Liver (tissue), 8 donors: ENCODE measurements at regions not wholly inside any gene's neighbourhood (a gene's known extent, or its start where the extent isn't known, plus 50 kb on each side); places are given as distances from the start of the nearest gene placed in this dataset.
A peak's percentile ranks its signal among the peaks of the same experiment; 100 is the strongest.

ENCODE experiments used
- DNase-seq: peaks from one replicate; pipeline ENCODE4 v3.0.0-alpha.2; 2017; ENCODE audit warnings: low spot score
- H3K27ac ChIP-seq, 2 donors: one replicate each; pipeline ENCODE4 v1.7.0; 2013; ENCODE audit warnings: inconsistent platforms in 2 of 2, low read length in 2 of 2, control low read depth in 1 of 2, low read depth in 1 of 2, mild to moderate bottlenecking in 1 of 2
- H3K27me3 ChIP-seq, 4 donors: one replicate each; pipeline versions ENCODE4 v1.6.1 to v1.7.0; 2013; ENCODE audit warnings: low read length in 3 of 4, inconsistent platforms in 1 of 4, mild to moderate bottlenecking in 1 of 4, moderate library complexity in 1 of 4; ENCODE audit not compliant: control insufficient read depth in 4 of 4, insufficient read depth in 4 of 4
- H3K36me3 ChIP-seq, 4 donors: one replicate each; pipeline versions ENCODE4 v1.6.1 to v1.7.0; 2013; ENCODE audit warnings: low read length in 3 of 4, mild to moderate bottlenecking in 3 of 4, low read depth in 1 of 4, moderate library complexity in 1 of 4; ENCODE audit not compliant: control insufficient read depth in 4 of 4, insufficient read depth in 3 of 4
- H3K4me1 ChIP-seq, 4 donors: one replicate each; pipeline versions ENCODE4 v1.6.1 to v1.7.0; 2013; ENCODE audit warnings: low read length in 3 of 4, mild to moderate bottlenecking in 3 of 4, moderate library complexity in 1 of 4; ENCODE audit not compliant: control insufficient read depth in 4 of 4, insufficient read depth in 4 of 4
- H3K4me3 ChIP-seq, 3 donors: one replicate each; pipeline versions ENCODE4 v1.6.1 to v1.7.0; 2013; ENCODE audit warnings: low read length in 3 of 3, control low read depth in 1 of 3, low read depth in 1 of 3, mild to moderate bottlenecking in 1 of 3
- H3K9ac ChIP-seq, 2 donors: one replicate each; pipeline ENCODE4 v1.7.0; 2013; ENCODE audit warnings: low read length in 2 of 2, mild to moderate bottlenecking in 2 of 2, moderate library complexity in 2 of 2, control low read depth in 1 of 2, low read depth in 1 of 2
- H3K9me3 ChIP-seq, 4 donors: one replicate each; pipeline versions ENCODE4 v1.6.1 to v1.7.0; 2013; ENCODE audit warnings: low read length in 3 of 4; ENCODE audit not compliant: control insufficient read depth in 4 of 4
- ATF3 ChIP-seq: IDR thresholded peaks from 2 replicates; pipeline ENCODE4 v1.6.1; 2016; ENCODE audit warnings: antibody characterized with exemption
- CTCF ChIP-seq: fragments of 150-350 bp; IDR thresholded peaks from 2 replicates; pipeline ENCODE4 v1.5.1; 2017; ENCODE audit warnings: improper control_type of control experiment, low read depth, low read length; ENCODE audit not compliant: missing input control
- EGR1 ChIP-seq, 2 donors: IDR thresholded peaks; 2 replicates each; pipeline ENCODE4 v1.6.1; 2016 to 2018; ENCODE audit warnings: antibody characterized with exemption in 2 of 2, low read depth in 2 of 2
- FOXA1 ChIP-seq: IDR thresholded peaks from 2 replicates; pipeline ENCODE4 v1.6.1; 2016; ENCODE audit warnings: antibody characterized with exemption
- FOXA2 ChIP-seq: IDR thresholded peaks from 2 replicates; pipeline ENCODE4 v1.6.1; 2016; ENCODE audit warnings: antibody characterized with exemption
- GABPA ChIP-seq, 2 donors: IDR thresholded peaks in 1 of 2; conservative IDR thresholded peaks in 1 of 2; 2 replicates each; pipeline ENCODE4 v1.6.1; 2016; ENCODE audit warnings: antibody characterized with exemption in 2 of 2, mild to moderate bottlenecking in 1 of 2, moderate library complexity in 1 of 2
- HNF4A ChIP-seq, 2 donors: conservative IDR thresholded peaks; 2 replicates each; pipeline ENCODE4 v1.6.1; 2016; ENCODE audit warnings: antibody characterized with exemption in 2 of 2, mild to moderate bottlenecking in 2 of 2
- HNF4G ChIP-seq: IDR thresholded peaks from 2 replicates; pipeline ENCODE4 v1.6.1; 2016; ENCODE audit warnings: antibody characterized with exemption
- JUND ChIP-seq, 2 donors: IDR thresholded peaks; 2 replicates each; pipeline ENCODE4 v1.6.1; 2016; ENCODE audit warnings: antibody characterized with exemption in 2 of 2
- MAX ChIP-seq: IDR thresholded peaks from 2 replicates; pipeline ENCODE4 v1.6.1; 2016; ENCODE audit warnings: antibody characterized with exemption
- NR2F2 ChIP-seq: IDR thresholded peaks from 2 replicates; pipeline ENCODE4 v1.6.1; 2016; ENCODE audit warnings: antibody characterized with exemption
- RAD21 ChIP-seq, 2 donors: IDR thresholded peaks; 2 replicates each; pipeline ENCODE4 v1.6.1; 2016; ENCODE audit warnings: antibody characterized with exemption in 2 of 2, mild to moderate bottlenecking in 2 of 2
- RXRA ChIP-seq, 2 donors: IDR thresholded peaks; 2 replicates each; pipeline ENCODE4 v1.6.1; 2017 to 2018; ENCODE audit warnings: antibody characterized with exemption in 2 of 2, mild to moderate bottlenecking in 1 of 2
- SP1 ChIP-seq: IDR thresholded peaks from 2 replicates; pipeline ENCODE4 v1.6.1; 2018; ENCODE audit warnings: antibody characterized with exemption, mild to moderate bottlenecking
- TAF1 ChIP-seq: conservative IDR thresholded peaks from 2 replicates; pipeline ENCODE4 v1.6.1; 2016; ENCODE audit warnings: antibody characterized with exemption, mild to moderate bottlenecking
- YY1 ChIP-seq: IDR thresholded peaks from 2 replicates; pipeline ENCODE4 v1.6.1; 2016; ENCODE audit warnings: antibody characterized with exemption, mild to moderate bottlenecking
- ZBTB33 ChIP-seq: IDR thresholded peaks from 2 replicates; pipeline ENCODE4 v1.6.1; 2016; ENCODE audit warnings: antibody characterized with exemption
- WGBS: extraction: QIAGEN DNeasy Blood & Tissue Kit; methylation state at CpG from one replicate; pipeline ENCODE4 v1.1.7; 2013; 5-methylcytosine and 5-hydroxymethylcytosine counted together
- TF ChIP-seq, protein P1 (sequence below): IDR thresholded peaks from 2 replicates; pipeline ENCODE4 v1.6.1; 2016; ENCODE audit warnings: antibody characterized with exemption, mild to moderate bottlenecking
- donor health status: healthy.
- donor health status: healthy.
- donor health status: healthy.
- donor health status: healthy.
- donor health status: healthy.

- no peaks in the 10 kb centered on the region for H3K9me3 ChIP-seq
- H3K4me3 ChIP-seq: no peak overlapping the region
- no peak overlapping the region for H3K27ac ChIP-seq
- 92% methylated on average over 9 of the region's 9 CpGs for whole genome bisulfite sequencing
- H3K4me1 ChIP-seq: no peaks in the 10 kb centered on the region
- H3K9ac ChIP-seq: no peak overlapping the region
- no peaks in the 10 kb centered on the region for H3K27me3 ChIP-seq
- no peaks in the 10 kb centered on the region for H3K36me3 ChIP-seq
- no peak for TF ChIP-seq FOXA1
- TF ChIP-seq, protein P1, sequence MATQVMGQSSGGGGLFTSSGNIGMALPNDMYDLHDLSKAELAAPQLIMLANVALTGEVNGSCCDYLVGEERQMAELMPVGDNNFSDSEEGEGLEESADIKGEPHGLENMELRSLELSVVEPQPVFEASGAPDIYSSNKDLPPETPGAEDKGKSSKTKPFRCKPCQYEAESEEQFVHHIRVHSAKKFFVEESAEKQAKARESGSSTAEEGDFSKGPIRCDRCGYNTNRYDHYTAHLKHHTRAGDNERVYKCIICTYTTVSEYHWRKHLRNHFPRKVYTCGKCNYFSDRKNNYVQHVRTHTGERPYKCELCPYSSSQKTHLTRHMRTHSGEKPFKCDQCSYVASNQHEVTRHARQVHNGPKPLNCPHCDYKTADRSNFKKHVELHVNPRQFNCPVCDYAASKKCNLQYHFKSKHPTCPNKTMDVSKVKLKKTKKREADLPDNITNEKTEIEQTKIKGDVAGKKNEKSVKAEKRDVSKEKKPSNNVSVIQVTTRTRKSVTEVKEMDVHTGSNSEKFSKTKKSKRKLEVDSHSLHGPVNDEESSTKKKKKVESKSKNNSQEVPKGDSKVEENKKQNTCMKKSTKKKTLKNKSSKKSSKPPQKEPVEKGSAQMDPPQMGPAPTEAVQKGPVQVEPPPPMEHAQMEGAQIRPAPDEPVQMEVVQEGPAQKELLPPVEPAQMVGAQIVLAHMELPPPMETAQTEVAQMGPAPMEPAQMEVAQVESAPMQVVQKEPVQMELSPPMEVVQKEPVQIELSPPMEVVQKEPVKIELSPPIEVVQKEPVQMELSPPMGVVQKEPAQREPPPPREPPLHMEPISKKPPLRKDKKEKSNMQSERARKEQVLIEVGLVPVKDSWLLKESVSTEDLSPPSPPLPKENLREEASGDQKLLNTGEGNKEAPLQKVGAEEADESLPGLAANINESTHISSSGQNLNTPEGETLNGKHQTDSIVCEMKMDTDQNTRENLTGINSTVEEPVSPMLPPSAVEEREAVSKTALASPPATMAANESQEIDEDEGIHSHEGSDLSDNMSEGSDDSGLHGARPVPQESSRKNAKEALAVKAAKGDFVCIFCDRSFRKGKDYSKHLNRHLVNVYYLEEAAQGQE: no peak
- TF ChIP-seq JUND (IDR thresholded peaks at IDR 0.05): no peak
- no peak for TF ChIP-seq FOXA2
- TF ChIP-seq ZBTB33: no peak
- TF ChIP-seq RXRA (IDR thresholded peaks at IDR 0.05): no peak
- TF ChIP-seq MAX: no peak
- TF ChIP-seq YY1: no peak
- no peak for TF ChIP-seq ATF3
- TF ChIP-seq SP1: no peak
- TF ChIP-seq HNF4A (conservative IDR thresholded peaks at IDR 0.05): no peak
- TF ChIP-seq NR2F2: no peak
- peak; percentile 32 for DNase-seq
Observed at GRCh38 chr6:170108456-170108855, 182.4 kb downstream of the DLL1 start.

- no peaks in the 10 kb centered on the region for H3K4me1 ChIP-seq
- no peaks in the 10 kb centered on the region for H3K9me3 ChIP-seq
- WGBS: 84% methylated on average over 13 of the region's 13 CpGs
- H3K27me3 ChIP-seq: no peaks in the 10 kb centered on the region
- no peaks in the 10 kb centered on the region for H3K36me3 ChIP-seq
- no peak overlapping the region for H3K27ac ChIP-seq
- H3K4me3 ChIP-seq: no peak overlapping the region
- H3K9ac ChIP-seq: no peak overlapping the region
- peak; percentile 22 for DNase-seq
- no peak for TF ChIP-seq CTCF
- TF ChIP-seq RXRA (IDR thresholded peaks at IDR 0.05): no peak
- TF ChIP-seq NR2F2: no peak
- no peak for TF ChIP-seq RAD21 (IDR thresholded peaks at IDR 0.05)
- no peak for TF ChIP-seq FOXA2
- no peak for TF ChIP-seq MAX
- TF ChIP-seq SP1: no peak
- TF ChIP-seq GABPA (IDR thresholded peaks at IDR 0.05 in 1 of 2, conservative IDR thresholded peaks at IDR 0.05 in 1 of 2): no peak
- TF ChIP-seq HNF4G: no peak
- TF ChIP-seq EGR1 (IDR thresholded peaks at IDR 0.05; ENCODE audit: low read depth in 2 of 2): no peak
- TF ChIP-seq, protein P1: no peak
- TF ChIP-seq FOXA1: no peak
- TF ChIP-seq HNF4A (conservative IDR thresholded peaks at IDR 0.05): no peak
- no peak for TF ChIP-seq TAF1
- no peak for TF ChIP-seq ZBTB33
Observed at GRCh38 chr6:170107606-170108222, 183.2 kb downstream of the DLL1 start.
